ENCODE measurements at regions not wholly inside any gene's neighbourhood (a gene's known extent, or its start where the extent isn't known, plus 50 kb on each side); places are given as distances from the start of the nearest gene placed in this dataset.

- no peak for TF ChIP-seq POLR2AphosphoS5 (IDR thresholded peaks at IDR 0.05)
- TF ChIP-seq CTCF (IDR thresholded peaks at IDR 0.05), result no peak
Measured at GRCh38 chr12:75725521-75726111, 214.2 kb upstream of the KRR1 start.

Measured in breast epithelium (tissue), 3 donors.